Esophagus muscularis mucosa (tissue), 3 donors: ENCODE measurements at regions not wholly inside any gene's neighbourhood (a gene's known extent, or its start where the extent isn't known, plus 50 kb on each side); places are given as distances from the start of the nearest gene placed in this dataset.

ENCODE experiments used
- POLR2A ChIP-seq: fragments of 450-650 bp; IDR thresholded peaks from one replicate; pipeline ENCODE4 v1.6.1; 2017; ENCODE audit warnings: antibody characterized with exemption, moderate library complexity, mild to moderate bottlenecking, low read depth
- TF ChIP-seq, protein P1 (sequence below), 3 experiments: fragments of 200-600 bp in 2 of 3; fragments of 450-650 bp in 1 of 3; sonication (generic) in 2 of 3; IDR thresholded peaks; one replicate each; pipeline ENCODE4 v1.5.1; 2017 to 2019; ENCODE audit warnings: antibody characterized with exemption in 3 of 3, mild to moderate bottlenecking in 2 of 3, moderate library complexity in 1 of 3

DNA sequence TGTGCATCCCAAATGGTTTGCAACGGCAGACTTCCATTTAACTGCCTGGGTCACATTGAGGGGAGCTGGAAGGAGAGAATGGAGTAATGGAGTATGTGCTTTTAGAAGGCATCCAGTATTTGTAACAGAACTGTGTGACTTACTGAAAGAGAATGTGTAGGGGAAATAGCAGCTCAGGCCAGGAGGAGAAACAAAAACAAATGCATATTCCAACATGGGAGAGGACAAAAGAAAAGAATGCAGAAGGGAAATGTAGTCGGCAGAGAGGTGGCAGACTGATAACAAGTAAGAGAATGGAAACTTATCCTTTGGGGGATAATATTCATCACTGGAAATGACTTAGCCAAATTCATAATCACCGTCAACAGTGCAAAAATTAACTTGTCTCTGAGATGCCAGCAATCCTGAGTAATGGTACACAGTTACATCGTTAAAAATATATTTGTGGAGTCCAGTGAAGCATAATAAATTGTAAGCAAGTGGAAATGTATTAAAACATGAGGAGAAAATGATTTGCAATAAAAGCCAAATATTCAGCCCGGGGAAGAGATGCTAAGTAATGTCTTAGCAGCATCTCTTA lies 294.9 kb upstream of the SGO1 start:
- TF ChIP-seq, protein P1, sequence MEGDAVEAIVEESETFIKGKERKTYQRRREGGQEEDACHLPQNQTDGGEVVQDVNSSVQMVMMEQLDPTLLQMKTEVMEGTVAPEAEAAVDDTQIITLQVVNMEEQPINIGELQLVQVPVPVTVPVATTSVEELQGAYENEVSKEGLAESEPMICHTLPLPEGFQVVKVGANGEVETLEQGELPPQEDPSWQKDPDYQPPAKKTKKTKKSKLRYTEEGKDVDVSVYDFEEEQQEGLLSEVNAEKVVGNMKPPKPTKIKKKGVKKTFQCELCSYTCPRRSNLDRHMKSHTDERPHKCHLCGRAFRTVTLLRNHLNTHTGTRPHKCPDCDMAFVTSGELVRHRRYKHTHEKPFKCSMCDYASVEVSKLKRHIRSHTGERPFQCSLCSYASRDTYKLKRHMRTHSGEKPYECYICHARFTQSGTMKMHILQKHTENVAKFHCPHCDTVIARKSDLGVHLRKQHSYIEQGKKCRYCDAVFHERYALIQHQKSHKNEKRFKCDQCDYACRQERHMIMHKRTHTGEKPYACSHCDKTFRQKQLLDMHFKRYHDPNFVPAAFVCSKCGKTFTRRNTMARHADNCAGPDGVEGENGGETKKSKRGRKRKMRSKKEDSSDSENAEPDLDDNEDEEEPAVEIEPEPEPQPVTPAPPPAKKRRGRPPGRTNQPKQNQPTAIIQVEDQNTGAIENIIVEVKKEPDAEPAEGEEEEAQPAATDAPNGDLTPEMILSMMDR (IDR thresholded peaks at IDR 0.05), result no peak
- no peak for TF ChIP-seq POLR2A
